Gastrocnemius medialis (tissue), 4 donors: ENCODE measurements at regions not wholly inside any gene's neighbourhood (a gene's known extent, or its start where the extent isn't known, plus 50 kb on each side); places are given as distances from the start of the nearest gene placed in this dataset.

Experiments used
- CTCF ChIP-seq, 5 experiments: fragments of 450-650 bp in 3 of 5; fragments of 200-600 bp in 2 of 5; sonication (generic) in 2 of 5; IDR thresholded peaks in 4 of 5; conservative IDR thresholded peaks in 1 of 5; 1 replicate in 4 of 5; 2 replicates in 1 of 5; pipeline ENCODE4 v1.5.1; 2016 to 2019; ENCODE audit warnings: antibody characterized with exemption in 5 of 5, mild to moderate bottlenecking in 3 of 5, moderate library complexity in 3 of 5
- POLR2A ChIP-seq, 2 donors: fragments of 450-650 bp; IDR thresholded peaks; one replicate each; pipeline ENCODE4 v1.6.1; 2017; ENCODE audit warnings: antibody characterized with exemption in 2 of 2, mild to moderate bottlenecking in 2 of 2, moderate library complexity in 2 of 2

- TF ChIP-seq CTCF (IDR thresholded peaks at IDR 0.05 in 4 of 5, conservative IDR thresholded peaks at IDR 0.05 in 1 of 5), result no peak
- TF ChIP-seq POLR2A (IDR thresholded peaks at IDR 0.05), result no peak
Measured at GRCh38 chr10:105682911-105683310, 1041.8 kb downstream of the SORCS3 start.
